ENCODE measurements at regions not wholly inside any gene's neighbourhood (a gene's known extent, or its start where the extent isn't known, plus 50 kb on each side); places are given as distances from the start of the nearest gene placed in this dataset.

- Histone ChIP-seq H3K4me3 (no peak overlapping the region), H3K9me2 (ENCODE audit: insufficient read depth) (no peaks in the 10 kb centered on the region), H3K27ac (ENCODE audit: low read depth) (no peak overlapping the region), H3K4me2 (no peak overlapping the region), H4K20me1 (replicated peaks; ENCODE audit: insufficient read depth) (no peaks in the 10 kb centered on the region), H3F3A (replicated peaks; ENCODE audit: low read depth) (no peaks in the 10 kb centered on the region), H2AFZ (no peak overlapping the region), H3K36me3 (ENCODE audit: insufficient read depth) (no peaks in the 10 kb centered on the region), H3K79me2 (replicated peaks; ENCODE audit: insufficient read depth) (no peaks in the 10 kb centered on the region), H3K4me1 (ENCODE audit: insufficient read depth) (no peaks in the 10 kb centered on the region), H3K27me3 (ENCODE audit: insufficient read depth) (no peaks in the 10 kb centered on the region)
- peaks cover 6% of the 10 kb centered on the region; the same call in 1 of the 3 replicates for H3K9me3 Mint-ChIP-seq
- ATAC-seq (no peak), DNase-seq (ENCODE audit: low spot score) (no peak)
- peaks cover 3% of the 10 kb centered on the region; the same call in 2 of the 3 replicates for H3K36me3 Mint-ChIP-seq (ENCODE audit: low read depth)
- TF ChIP-seq REST (IDR thresholded peaks at IDR 0.05; ENCODE audit: unreplicated experiment), result no peak
- no peak for TF ChIP-seq EZH2 (IDR thresholded peaks at IDR 0.05; ENCODE audit: low read depth, unreplicated experiment)
- no peak for TF ChIP-seq POLR2AphosphoS5 (IDR thresholded peaks at IDR 0.05; ENCODE audit: low read depth)
- TF ChIP-seq NANOG (IDR thresholded peaks at IDR 0.05; ENCODE audit: borderline replicate concordance), result no peak
- no peak for TF ChIP-seq CREB1 (CRISPR knock-in tag; IDR thresholded peaks at IDR 0.05; ENCODE audit: low read depth)
- TF ChIP-seq ZNF331 (CRISPR knock-in tag; IDR thresholded peaks at IDR 0.05; ENCODE audit: low read depth), result no peak
- no peak for TF ChIP-seq JUNB (IDR thresholded peaks at IDR 0.05; ENCODE audit: unreplicated experiment)
- TF ChIP-seq CTCF (conservative IDR thresholded peaks at IDR 0.05; ENCODE audit: low read depth in 2 of 2), result no peak
- no peak for TF ChIP-seq EZH2phosphoT487 (IDR thresholded peaks at IDR 0.05; ENCODE audit: unreplicated experiment)
- TF ChIP-seq ZNF114 (CRISPR knock-in tag; IDR thresholded peaks at IDR 0.05), result no peak
- no peak for TF ChIP-seq STAT1 (IDR thresholded peaks at IDR 0.05; ENCODE audit: unreplicated experiment)
- TF ChIP-seq ZNF462 (CRISPR knock-in tag; IDR thresholded peaks at IDR 0.05), result no peak
- TF ChIP-seq ETS1 (IDR thresholded peaks at IDR 0.05), result no peak
- no peak overlapping the region for H3K27ac Mint-ChIP-seq
- no peak overlapping the region for H3K4me3 Mint-ChIP-seq
- peaks cover 3% of the 10 kb centered on the region for H3K27me3 Mint-ChIP-seq (ENCODE audit: insufficient read depth, low read depth, poor library complexity)
- peaks cover 3% of the 10 kb centered on the region for H3K4me1 Mint-ChIP-seq
Observed at GRCh38 chr2:15863494-15864175, 76.7 kb upstream of the MYCN start.

Measured in GM23338 (cell line).